KMS-11 (cell line): ENCODE measurements at regions not wholly inside any gene's neighbourhood (a gene's known extent, or its start where the extent isn't known, plus 50 kb on each side); places are given as distances from the start of the nearest gene placed in this dataset.

ENCODE experiments used
- H2AFZ ChIP-seq: fragments of 200-600 bp; sonication (generic); 2 replicates; pipeline ENCODE4 v1.6.1; 2016; ENCODE audit warnings: antibody characterized with exemption, mixed run types, low read depth
- H3K27ac ChIP-seq: fragments of 200-600 bp; sonication (generic); 2 replicates; pipeline ENCODE4 v1.6.1; 2016; ENCODE audit warnings: mild to moderate bottlenecking, mixed run types
- H3K27me3 ChIP-seq: fragments of 200-600 bp; sonication (generic); 2 replicates; pipeline ENCODE4 v1.6.1; 2017; ENCODE audit warnings: mild to moderate bottlenecking, low read depth, mixed run types, moderate library complexity; ENCODE audit not compliant: insufficient read depth
- H3K36me3 ChIP-seq: fragments of 200-600 bp; sonication (generic); 2 replicates; pipeline ENCODE4 v1.6.1; 2017; ENCODE audit warnings: mild to moderate bottlenecking, mixed run types; ENCODE audit not compliant: insufficient read depth
- H3K4me1 ChIP-seq: fragments of 200-600 bp; sonication (generic); 2 replicates; pipeline ENCODE4 v1.6.1; 2016; ENCODE audit warnings: mild to moderate bottlenecking, low read depth, mixed run types; ENCODE audit not compliant: poor library complexity, severe bottlenecking
- H3K4me2 ChIP-seq: fragments of 200-600 bp; sonication (generic); 2 replicates; pipeline ENCODE4 v1.7.0; 2016; ENCODE audit warnings: mild to moderate bottlenecking, mixed run types
- H3K4me3 ChIP-seq: fragments of 200-600 bp; sonication (generic); IDR thresholded peaks from 2 replicates; pipeline ENCODE4 v1.6.1; 2017; ENCODE audit warnings: low read depth, low read length, mixed read lengths; ENCODE audit not compliant: insufficient read depth
- H3K79me2 ChIP-seq: fragments of 200-600 bp; sonication (generic); 2 replicates; pipeline ENCODE4 v1.6.1; 2016; ENCODE audit warnings: low read depth, mixed run types; ENCODE audit not compliant: insufficient read depth
- H3K9ac ChIP-seq: fragments of 200-600 bp; sonication (generic); 2 replicates; pipeline ENCODE4 v1.6.1; 2016; ENCODE audit warnings: mild to moderate bottlenecking, mixed run types
- H4K20me1 ChIP-seq: fragments of 200-600 bp; sonication (generic); 2 replicates; pipeline ENCODE4 v1.6.1; 2016; ENCODE audit warnings: mild to moderate bottlenecking, mixed run types; ENCODE audit not compliant: insufficient read depth
- TF ChIP-seq, protein P1 (sequence below): fragments of 200-600 bp; sonication (generic); conservative IDR thresholded peaks from 2 replicates; pipeline ENCODE4 v1.6.1; 2017; ENCODE audit warnings: low read depth, mild to moderate bottlenecking, antibody characterized with exemption, low read length, moderate library complexity, mixed read lengths

- Histone ChIP-seq H3K9ac (no peak overlapping the region), H3K4me2 (no peak overlapping the region), H3K27ac (no peak overlapping the region), H3K4me1 (no peaks in the 10 kb centered on the region), H4K20me1 (no peaks in the 10 kb centered on the region), H3K27me3 (no peaks in the 10 kb centered on the region), H3K36me3 (no peaks in the 10 kb centered on the region), H3K79me2 (no peaks in the 10 kb centered on the region), H2AFZ (no peak overlapping the region), H3K4me3 (no peak overlapping the region)
- TF ChIP-seq, protein P1, sequence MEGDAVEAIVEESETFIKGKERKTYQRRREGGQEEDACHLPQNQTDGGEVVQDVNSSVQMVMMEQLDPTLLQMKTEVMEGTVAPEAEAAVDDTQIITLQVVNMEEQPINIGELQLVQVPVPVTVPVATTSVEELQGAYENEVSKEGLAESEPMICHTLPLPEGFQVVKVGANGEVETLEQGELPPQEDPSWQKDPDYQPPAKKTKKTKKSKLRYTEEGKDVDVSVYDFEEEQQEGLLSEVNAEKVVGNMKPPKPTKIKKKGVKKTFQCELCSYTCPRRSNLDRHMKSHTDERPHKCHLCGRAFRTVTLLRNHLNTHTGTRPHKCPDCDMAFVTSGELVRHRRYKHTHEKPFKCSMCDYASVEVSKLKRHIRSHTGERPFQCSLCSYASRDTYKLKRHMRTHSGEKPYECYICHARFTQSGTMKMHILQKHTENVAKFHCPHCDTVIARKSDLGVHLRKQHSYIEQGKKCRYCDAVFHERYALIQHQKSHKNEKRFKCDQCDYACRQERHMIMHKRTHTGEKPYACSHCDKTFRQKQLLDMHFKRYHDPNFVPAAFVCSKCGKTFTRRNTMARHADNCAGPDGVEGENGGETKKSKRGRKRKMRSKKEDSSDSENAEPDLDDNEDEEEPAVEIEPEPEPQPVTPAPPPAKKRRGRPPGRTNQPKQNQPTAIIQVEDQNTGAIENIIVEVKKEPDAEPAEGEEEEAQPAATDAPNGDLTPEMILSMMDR, result no peak
These were observed 1530.0 kb downstream of the PCDH18 start for GRCh38 chr4:136002316-136002715.

GRCh38 chr4:136001791-136002190 lies 1530.5 kb downstream of the PCDH18 start:
- Histone ChIP-seq H3K9ac (no peak overlapping the region), H3K79me2 (no peaks in the 10 kb centered on the region), H3K4me2 (no peak overlapping the region), H3K27ac (no peak overlapping the region), H3K4me1 (no peaks in the 10 kb centered on the region), H3K27me3 (no peaks in the 10 kb centered on the region), H3K36me3 (no peaks in the 10 kb centered on the region), H4K20me1 (no peaks in the 10 kb centered on the region), H2AFZ (no peak overlapping the region), H3K4me3 (no peak overlapping the region)
- TF ChIP-seq, protein P1, result no peak

DNA sequence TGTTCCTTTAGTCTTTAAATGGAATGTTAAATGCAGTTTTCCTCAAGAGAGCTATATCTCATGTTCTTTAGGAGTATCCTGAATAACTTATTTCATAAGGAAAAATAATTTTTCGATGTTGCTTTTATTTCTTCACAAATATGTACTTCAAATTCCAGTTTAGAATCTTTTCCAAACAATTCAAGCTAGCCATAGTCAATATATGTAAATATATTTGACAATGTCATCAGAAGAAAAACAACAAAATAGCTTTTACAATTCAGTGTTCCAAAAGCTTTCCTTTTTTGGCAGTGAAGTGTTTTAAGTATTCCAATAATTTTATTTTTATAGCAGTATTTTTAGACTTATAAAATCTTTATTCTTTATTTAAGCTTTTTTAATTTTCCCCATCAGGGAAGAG lies 1532.0 kb downstream of the PCDH18 start:
- H3K4me3 ChIP-seq, result no peak overlapping the region
- TF ChIP-seq, protein P1, result no peak
- no peaks in the 10 kb centered on the region for H4K20me1 ChIP-seq
- no peak overlapping the region for H3K4me2 ChIP-seq
- no peaks in the 10 kb centered on the region for H3K36me3 ChIP-seq
- no peaks in the 10 kb centered on the region for H3K4me1 ChIP-seq
- no peak overlapping the region for H2AFZ ChIP-seq
- H3K9ac ChIP-seq, result no peak overlapping the region
- H3K27ac ChIP-seq, result no peak overlapping the region
- H3K27me3 ChIP-seq, result no peaks in the 10 kb centered on the region
- no peaks in the 10 kb centered on the region for H3K79me2 ChIP-seq

- Histone ChIP-seq H2AFZ (no peak overlapping the region), H3K4me3 (no peak overlapping the region), H3K79me2 (no peaks in the 10 kb centered on the region), H3K27ac (no peak overlapping the region), H3K4me2 (no peak overlapping the region), H4K20me1 (no peaks in the 10 kb centered on the region), H3K27me3 (no peaks in the 10 kb centered on the region), H3K4me1 (no peaks in the 10 kb centered on the region), H3K9ac (no peak overlapping the region), H3K36me3 (no peaks in the 10 kb centered on the region)
- TF ChIP-seq, protein P1, result no peak
These were observed 1537.9 kb downstream of the PCDH18 start for GRCh38 chr4:135994360-135994759.

- Histone ChIP-seq H2AFZ (no peak overlapping the region), H3K79me2 (no peaks in the 10 kb centered on the region), H3K36me3 (no peaks in the 10 kb centered on the region), H3K27me3 (no peaks in the 10 kb centered on the region), H3K27ac (no peak overlapping the region), H3K4me1 (no peaks in the 10 kb centered on the region), H3K4me2 (no peak overlapping the region), H4K20me1 (no peaks in the 10 kb centered on the region), H3K9ac (no peak overlapping the region), H3K4me3 (no peak overlapping the region)
- TF ChIP-seq, protein P1, result no peak
These were observed 1555.4 kb downstream of the PCDH18 start for GRCh38 chr4:135976860-135977259.
